GM19372 (cell line): ENCODE measurements at regions not wholly inside any gene's neighbourhood (a gene's known extent, or its start where the extent isn't known, plus 50 kb on each side); places are given as distances from the start of the nearest gene placed in this dataset.
"Not testable (repeated sequence)": the region's sequence is repeated elsewhere in the genome, so short reads cannot be mapped to it uniquely, and the experiment has no call there.

Source experiments
- ATAC-seq: cut with Tn5 transposase; IDR thresholded peaks from one replicate; pipeline ENCODE4 v1.9.1; 2021; ENCODE audit warnings: mild to moderate bottlenecking, low read depth, moderate library complexity; ENCODE audit not compliant: unreplicated experiment

DNA sequence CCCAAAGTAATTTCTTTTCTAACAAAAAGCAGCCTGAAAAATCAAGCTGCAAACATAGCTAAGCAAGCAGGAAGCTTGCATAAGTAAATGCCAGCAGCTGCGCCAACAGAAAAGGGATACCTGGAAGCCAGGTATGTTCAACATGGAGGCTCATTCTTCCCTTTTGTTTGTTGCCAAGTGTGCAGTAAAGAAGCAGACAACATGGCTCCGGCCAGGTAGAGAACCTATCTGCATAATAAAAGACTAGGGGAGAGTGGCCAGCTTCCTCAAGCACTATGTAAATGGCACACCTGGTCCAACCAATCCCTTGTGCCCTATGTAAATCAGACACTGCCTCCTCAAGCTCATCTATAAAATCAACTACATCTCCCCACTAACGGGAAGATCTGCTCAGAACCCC is 1407.0 kb downstream of the CDH11 start:
- no peak for ATAC-seq

DNA sequence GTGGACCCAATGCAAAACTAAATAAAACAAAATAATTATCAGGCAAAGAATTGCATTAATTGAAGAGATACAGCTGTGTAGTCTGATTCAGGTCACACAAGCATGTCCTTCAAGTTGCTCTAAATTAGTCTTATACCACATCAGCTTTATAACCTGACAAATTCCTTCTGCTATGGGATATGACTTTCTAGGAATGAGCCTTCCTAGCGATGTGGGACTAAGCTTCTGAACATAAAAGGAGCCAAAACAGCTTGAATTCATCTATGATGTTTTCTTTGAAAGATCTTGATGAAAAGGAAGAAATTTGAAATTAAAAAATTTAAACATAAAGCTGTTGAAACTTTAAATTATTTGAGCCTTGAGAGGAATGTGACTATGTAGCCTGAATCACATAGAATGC is 1409.1 kb downstream of the CDH11 start:
- no peak for ATAC-seq

DNA sequence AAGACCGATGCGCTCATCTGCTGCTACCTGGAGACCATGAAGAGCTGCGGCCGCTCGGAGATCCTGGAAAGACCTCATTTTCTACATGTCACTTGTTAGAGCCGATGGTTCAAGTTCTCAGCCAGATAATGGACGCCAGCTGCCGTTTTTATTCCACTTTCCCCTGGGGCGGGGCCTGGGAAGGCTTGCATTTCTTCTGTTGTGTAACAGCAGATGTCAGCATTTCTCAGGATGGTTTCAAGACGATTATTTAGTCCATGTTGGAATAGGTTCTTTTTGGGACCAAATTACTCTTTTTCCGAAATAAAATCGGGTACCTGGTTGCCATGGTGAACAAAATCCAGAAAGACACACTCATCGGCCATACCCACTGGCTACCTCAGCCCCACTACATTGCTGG is 1418.3 kb downstream of the CDH11 start:
- no peak for ATAC-seq

DNA sequence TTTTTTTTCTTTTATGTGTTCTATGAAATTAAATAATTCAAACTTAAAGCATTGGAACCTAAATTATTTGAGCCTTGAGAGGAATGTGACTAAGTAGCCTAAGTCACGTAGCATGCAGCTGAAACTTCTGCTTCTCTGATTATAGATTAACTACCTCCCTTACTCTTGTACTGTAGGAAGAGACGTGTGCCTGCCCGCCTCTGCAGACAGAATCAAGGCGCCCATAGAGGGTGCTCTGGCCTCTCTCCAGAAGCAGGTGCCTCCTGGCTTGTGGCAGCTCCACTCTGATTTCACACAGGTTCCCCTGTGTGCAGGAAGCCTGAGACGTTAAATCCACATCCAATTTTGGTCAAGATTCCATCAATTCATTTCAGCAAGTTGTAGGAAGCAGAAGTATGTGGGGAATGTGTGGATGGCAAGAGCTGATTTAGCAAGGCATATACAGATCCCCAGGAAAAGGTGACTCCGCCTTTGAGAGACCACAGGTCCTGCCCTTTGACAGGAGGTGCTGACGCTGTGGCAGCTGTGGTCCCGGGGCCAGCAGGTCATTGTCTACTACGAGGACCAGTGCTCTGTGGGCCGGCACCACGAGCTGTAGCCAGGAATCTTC is 1418.8 kb downstream of the CDH11 start:
- no peak for ATAC-seq

DNA sequence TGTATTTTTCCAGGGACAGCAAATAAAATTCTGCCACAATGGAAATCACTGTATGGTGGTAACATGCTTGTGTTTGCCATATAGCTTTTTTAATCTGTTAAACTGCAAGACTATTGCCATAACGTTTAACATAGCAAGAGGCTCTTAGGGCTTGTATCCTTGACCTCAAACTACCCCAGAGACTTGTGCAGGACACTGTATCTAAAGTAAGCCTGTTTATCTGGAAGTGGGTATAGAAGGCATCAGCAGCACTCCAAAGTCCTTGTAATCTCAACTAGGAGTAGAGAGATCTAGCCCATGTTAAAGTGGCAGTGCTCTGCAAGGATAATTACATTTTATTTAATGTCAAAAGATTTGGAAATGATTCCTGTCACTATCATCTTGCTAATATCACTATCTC is 1424.1 kb downstream of the CDH11 start:
- no peak for ATAC-seq

DNA sequence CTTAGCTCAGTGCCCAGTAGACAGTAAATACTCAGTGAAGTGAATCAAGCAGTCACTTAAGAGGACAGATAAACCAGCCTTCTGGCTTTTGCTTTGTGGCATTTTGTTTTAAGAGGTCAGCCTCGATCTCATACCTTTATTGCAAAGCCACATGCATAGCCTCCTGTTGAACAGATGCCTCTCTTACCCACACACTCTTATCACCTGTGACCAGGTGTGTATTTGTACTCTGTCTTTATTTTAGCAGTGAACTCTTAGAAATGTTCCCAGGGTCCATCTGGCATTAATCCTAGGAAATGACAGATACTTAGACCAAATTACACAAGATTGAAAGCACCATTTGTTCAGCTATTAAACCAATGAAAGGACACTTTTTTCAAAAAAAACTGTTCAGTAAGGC is 1426.5 kb downstream of the CDH11 start:
- ATAC-seq, result no peak

DNA sequence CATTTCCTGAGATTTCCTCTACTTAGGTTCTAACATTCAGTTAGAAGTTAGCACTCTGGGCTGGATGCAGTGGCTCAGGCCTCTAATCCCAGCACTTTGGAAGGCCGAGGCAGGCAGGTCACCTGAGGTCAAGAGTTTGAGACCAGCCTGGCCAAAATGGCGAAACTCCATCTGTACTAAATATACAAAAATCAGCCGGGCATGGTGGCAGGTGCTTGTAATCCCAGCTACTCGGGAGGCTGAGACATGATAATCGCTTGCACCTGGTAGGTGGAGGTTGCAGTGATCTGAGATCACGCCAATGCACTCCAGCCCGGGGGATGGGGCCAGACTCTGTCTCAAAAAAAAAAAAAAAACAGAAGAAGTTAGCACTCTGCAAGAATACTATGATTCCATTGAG is 1430.9 kb downstream of the CDH11 start:
- ATAC-seq, result no peak

DNA sequence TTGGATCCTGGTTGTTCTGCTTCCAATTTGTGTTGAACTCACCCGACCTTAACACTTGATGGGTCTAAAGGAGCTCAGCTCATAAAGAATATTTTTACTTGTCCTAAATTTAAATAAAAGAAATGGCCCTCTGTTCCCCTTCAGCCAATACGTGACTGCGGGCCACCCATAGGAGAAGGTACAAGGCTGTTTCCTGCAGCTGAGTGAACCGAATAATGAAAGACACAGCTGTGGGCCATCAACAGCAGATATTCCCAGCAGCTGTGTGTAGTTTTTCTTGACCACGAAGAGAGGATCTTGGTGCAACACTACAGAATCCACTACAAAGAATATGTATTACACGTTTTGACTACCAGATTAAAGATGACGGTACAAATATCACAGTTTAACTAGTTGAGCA is 1431.6 kb downstream of the CDH11 start:
- no peak for ATAC-seq

DNA sequence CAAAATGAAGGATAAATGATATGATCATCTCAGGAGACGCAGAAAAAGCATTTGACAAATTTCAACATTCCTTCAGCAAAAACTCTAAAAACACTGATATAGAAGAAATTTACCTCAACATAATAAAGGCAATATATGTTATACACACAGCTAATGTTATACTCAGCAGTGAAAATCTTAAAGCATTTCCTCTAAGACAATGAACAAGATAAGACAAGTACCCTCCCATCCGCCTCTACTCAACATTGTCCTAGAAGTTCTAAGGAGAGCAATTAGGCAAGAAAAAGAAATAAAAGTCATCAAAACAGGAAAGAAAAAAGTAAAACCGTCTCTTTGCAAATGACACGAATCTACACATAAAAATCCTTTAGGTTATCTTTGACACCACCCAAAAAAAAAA is 1432.8 kb downstream of the CDH11 start:
- ATAC-seq, result no peak

DNA sequence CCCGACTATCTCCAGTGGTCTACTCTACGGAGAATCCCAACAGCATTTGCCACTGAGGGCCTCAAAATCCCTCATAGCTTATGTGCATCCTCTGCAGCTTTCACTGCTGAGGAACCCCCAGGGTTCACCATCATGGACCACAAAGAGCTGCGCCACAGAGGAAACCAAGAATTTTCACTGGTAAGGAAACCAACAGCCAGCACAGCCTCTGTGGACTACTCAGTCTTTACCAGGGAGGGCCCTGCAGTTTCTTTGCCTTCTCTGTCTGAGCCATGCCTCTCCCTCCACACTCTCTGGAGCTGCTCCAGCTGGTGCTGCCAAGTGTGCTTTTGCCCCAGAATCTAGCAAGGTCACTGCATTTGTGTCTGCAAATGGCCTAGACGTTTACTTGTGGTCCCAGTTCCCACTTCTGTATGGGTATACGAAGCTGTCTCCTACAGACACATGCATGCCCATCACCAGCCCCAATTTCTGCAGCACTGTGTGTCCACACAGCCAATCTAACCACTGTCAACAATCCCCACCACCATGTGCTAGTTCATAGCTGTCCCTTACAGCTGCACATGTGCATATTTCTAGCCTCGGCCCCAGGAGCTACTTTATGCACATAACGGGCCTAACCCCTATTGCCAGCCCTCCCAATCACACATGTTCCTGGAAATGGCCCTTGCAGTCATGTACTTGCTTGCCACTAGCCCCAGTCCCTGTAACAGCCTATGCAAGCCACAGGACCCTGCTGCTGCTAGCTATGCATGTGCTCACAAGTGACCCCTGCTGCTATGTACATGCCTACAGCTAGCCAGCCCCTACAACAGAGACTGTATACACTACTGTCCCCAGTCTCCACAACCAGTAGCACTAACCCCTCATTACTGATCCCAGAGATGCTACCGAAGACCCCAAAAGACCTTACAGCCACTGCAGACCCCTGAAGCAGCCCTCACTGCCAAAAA is 1437.4 kb downstream of the CDH11 start:
- no peak for ATAC-seq

DNA sequence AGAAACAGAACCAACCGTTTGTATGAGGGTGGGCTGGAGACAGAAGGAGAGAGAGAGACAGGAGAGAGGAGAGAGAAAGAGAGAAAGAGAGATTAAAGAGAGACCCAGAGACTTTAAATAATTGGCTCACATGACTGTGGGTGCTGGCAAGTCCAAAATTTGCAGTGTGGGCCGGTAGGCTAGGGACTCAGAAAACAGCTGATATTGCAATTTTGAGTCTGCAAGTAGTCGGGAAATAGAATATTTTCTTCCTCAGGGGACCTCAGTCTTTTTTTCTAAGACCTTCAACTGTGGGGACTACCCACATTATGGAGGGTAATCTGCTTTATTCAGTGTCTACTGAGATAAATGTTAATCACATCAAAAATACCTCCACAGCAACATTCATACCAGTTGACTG is 1439.0 kb downstream of the CDH11 start:
- no peak for ATAC-seq

DNA sequence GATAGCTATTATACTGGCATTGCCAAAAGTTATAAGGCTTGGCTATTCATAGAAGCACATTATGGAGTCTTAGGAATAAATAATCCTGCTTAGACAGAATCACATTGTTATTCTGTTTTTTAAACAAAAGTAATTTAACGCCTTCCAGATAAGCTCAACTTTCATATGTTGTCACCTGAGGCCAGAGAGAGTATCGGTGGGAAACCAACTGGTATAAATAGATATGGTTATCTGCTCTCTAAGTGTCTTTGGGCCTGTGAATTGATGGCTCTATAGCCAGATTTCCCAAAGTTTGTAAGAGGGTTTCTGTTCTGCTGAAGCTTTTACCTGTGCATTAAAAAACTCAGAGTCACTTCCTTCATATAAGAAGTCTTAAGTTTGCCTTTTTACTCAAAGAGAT is 1449.4 kb downstream of the CDH11 start:
- no peak for ATAC-seq

DNA sequence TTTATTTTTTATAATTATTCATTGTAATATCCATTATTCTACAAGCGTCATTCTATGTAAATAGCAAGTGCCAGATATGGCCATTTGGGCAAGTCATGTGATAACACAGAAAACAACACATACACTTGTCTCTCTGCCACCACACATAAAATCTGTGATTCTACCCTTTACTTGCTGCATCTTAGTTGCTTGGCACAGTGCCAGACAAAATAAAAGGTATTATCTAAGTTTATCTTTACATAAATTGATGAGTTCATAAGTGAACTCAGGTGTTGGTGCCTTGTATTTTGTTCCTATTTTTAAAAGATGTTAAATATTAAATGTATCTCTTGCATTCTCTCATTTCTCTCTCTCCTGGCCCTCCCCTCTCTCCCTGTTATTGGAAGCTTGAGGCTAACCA is 1458.7 kb downstream of the CDH11 start:
- no peak for ATAC-seq

DNA sequence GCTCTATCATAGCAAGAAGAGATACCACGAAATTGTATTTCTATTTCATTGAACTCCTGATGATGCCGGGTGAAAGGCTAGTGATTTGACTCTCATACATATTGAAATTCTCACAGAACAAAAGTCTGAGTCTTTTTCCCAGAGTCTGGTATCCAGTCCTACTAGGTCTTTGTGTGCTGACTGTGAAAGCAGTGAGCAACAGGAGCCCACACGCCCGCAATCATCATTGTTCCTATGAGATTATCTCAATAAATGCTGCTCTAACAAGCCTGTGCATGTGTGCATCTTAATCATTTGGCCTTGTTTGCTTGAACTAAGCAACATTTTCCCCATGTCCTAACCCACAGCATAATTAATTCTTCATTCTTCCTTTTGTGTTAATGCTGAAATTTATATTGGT is 1466.0 kb downstream of the CDH11 start:
- ATAC-seq, result no peak

DNA sequence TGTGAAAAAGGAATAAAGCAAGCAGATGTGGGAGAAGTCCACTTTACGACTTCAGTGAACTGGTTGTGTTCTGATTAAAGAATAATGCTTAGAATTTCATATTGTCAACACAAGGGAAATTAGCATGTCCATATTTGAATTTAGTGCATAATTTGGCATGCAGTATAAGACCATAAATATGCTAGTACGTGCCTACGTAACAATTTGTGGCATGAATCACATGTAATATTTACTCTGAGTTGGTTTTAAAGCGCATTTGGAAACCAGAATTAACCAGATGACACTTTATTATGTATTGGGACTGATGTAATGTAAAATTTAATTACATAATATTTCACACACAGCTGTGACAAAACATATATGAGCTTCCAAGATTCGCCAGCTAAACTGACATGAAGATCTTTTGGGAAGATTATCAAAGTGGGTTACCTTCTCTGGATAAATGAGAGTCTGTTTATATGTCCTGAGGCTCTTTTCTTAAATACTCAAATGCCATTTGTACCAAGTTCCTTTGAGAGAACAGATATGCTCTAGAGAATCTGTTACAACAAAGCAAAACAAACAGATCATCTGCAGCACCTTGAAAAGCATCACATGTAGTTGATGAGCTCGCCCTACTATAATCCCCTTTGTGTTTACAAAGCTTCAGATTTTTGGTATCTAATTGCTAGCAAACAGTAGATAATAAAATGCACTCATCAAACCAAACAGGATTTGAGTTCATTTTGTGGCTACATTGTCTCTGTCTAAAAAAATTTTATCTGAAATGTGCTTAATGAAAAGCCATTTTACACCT is 1468.6 kb downstream of the CDH11 start:
- no peak for ATAC-seq

DNA sequence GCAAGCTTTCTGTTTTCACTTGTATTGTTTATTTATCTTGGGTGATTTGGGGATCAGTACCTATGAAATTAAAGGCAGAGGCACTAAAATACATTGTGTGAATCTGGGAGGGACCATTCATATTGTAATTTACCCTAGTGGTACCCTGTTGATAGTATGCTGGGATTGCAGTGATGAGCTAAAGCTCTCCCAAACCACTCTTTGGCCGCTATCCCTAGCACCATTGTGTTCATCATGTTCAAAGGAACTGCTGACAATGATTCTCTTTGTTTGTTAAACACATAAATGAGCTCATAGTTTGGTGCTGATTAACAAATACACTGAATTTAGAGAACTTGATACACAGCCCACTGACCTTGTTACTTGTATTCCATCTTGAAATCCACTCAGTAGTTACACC is 1469.8 kb downstream of the CDH11 start:
- ATAC-seq, result no peak

DNA sequence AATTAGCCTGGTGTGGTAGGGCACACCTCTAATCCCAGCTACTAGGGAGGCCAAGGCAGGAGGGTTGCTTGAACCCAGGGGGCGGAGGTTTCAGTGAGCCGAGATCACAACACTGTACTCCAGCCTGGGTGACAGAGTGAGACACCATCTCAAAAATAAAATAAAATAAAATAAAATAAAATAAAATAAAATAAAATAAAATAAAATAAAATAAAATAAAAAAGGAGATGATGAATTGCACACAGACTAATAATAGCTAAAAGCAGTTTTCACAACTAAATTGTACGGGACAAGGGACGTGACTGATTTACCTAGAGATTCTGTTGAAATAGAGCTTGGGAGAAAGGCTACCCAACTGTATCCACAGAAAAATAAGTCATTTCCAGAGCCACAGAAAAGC is 1471.3 kb downstream of the CDH11 start:
- ATAC-seq, result no peak

DNA sequence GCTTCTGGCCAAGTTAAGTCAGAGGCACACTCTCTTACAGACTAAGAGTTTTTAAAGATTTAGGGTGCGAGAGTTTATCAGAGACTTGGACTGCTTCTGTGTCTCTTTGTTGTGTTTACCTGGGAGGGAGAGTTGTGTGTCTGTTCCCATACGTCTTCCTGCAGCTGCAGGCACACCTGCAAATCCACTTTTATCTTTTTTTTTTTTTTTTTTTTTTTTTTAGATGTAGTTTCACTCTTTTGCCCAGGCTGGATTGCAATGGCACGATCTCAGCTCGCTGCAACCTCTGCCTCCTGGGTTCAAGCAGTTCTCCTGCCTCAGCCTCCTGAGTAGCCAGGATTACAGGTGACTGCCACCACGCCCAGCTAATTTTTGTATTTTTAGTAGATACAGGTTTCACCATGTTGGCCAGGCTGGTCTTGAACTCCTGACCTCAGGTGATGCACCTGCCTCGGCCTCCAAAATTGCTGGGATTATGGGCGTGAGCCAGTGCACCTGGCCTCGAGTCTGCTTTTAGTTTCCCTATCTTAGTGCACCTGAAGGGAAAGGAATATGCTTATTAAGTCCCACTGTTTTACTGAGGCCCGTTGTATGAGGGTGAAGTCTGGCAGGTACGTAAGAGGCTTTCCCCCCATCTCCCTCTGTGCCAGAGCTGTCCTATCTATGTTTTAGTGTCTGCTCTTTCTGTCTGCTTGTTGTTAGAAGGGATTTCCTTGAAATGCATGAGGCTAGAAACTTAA is 1488.0 kb downstream of the CDH11 start:
- ATAC-seq, result not testable (repeated sequence)

DNA sequence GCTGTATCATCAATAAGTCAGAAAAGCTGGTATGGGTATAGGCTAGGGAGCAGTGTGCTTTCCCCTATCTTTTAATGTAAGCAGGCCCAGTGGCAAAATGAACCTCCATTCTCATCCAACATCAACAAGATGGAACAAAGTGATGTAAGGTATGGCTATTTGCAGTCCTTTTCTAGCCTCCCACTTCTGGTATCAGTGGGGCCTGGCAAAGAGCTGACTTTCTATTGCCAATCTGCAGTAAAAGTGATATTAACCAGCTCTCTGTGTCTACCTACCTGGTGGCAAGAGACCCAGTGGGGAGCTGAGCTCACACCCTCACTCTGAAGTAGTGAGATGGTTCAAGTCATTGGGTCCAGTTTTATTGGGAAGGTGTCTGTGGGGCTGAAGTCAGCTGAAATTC is 1492.6 kb downstream of the CDH11 start:
- ATAC-seq, result no peak

DNA sequence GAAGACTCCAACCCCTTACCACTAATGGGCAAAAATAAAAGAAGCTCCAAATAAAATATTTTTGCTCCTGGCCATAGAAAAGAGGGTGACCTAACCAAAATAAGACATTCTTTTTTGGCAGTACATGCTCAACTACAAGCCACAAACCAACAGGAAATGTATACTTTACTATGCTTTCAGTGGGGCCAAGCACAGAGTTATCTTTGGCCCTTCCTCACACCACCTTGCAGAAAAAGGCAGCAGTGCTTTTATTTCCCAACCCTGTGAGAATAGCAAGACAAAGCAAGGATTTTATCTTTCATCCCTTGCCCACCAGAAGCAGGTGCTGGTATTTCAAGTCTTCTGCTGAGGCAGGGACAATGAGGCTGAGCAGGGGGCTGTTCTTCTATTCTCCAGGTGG is 1493.1 kb downstream of the CDH11 start:
- ATAC-seq, result no peak

DNA sequence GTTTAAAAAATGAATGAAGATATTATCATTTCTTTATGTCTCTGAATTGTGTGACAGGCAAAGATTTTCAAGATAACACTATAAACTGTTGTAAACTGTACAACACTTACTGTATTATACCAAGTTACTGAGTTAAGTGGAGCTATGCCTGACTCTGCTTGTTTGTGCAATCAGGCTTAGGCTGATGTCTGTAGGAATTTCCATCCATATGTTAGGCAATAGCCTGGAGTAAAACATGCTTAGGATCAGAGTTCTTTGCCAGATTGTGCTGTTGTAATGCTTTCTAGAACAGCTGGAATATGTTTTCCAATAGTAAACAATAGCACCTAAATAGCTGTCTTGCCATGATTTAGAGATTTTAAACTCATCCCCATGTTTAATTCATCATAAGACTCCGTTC is 1496.7 kb downstream of the CDH11 start:
- no peak for ATAC-seq
